ENCODE measurements at regions not wholly inside any gene's neighbourhood (a gene's known extent, or its start where the extent isn't known, plus 50 kb on each side); places are given as distances from the start of the nearest gene placed in this dataset.

DNA sequence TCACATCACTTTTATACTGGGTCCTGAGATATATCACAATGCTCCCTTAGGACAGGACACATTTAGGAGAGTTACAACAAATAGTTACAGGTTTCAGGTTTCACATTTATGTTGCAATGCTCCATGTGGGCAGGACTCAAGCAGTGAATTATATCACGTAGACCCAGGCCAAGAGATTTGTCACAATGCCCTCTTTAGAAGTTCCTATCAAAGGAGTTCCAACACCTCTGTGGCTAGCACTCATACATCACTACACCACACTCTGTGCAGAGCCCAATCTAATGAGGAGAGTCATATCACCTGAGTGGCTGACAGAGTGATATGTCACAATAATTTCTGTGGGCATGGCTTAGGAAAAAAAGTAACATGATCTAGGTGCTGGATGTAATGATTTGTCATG, 1068.2 kb upstream of the AMELY start:
- DNase-seq (ENCODE audit: low read depth in 2 of 2), result no peak

DNA sequence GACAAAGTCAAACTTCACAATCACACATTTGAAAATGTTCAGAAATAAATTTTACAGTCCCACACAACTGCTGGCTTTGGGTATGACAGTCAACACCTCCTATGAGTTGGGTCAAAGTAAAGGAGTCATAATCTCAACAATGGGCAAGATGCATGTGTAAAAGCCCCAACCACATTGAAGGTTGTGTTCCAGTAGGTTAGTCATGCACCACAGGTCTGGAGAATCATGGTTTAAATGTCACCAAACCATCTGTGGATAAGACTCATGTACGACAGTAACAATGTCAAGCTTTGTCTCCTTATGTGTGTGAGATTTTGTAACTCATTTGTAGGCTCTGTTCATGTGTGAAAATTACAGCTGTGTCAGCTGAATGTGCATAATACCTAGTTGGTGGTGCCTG, 1065.7 kb upstream of the AMELY start:
- no peak for DNase-seq (ENCODE audit: low read depth in 2 of 2)

DNA sequence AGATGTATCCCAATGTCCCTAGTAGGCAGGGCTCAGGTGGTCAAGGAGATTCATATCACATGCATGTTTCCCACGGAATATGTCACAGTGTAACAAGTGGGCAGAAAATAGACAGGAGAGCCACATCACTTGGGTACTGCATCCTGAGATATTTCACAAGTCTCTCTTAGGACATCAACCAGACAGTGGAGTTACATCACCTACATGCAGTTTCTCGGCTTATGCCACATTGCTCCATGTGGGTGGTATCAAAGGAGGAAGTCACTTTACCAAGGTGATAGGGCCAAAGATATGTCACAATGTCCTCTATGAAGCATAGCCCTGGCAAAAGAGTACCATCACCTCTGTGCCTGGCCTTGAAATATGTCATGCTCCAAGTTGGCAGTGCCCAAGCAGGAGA, 1056.7 kb upstream of the AMELY start:
- no peak for DNase-seq (ENCODE audit: low read depth in 2 of 2)

DNA sequence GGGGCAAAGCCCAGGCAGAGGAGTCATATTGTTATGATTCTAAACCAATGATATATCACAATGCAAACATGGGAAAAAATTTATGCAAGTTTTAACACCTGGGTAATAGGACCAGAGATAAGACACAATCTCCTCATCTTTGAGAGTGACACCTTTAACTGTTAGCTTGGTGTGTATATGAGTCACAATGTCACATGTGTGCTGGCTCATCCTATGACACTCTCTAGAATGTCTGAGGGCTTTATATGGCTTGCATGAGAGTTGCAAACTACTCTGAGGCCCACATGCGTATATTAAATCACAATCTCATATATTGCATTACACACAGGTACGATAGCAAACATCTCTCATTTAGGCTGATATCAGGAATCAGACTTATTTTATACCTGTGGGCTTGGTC, 1055.4 kb upstream of the AMELY start:
- DNase-seq (ENCODE audit: low read depth in 2 of 2), result no peak

DNA sequence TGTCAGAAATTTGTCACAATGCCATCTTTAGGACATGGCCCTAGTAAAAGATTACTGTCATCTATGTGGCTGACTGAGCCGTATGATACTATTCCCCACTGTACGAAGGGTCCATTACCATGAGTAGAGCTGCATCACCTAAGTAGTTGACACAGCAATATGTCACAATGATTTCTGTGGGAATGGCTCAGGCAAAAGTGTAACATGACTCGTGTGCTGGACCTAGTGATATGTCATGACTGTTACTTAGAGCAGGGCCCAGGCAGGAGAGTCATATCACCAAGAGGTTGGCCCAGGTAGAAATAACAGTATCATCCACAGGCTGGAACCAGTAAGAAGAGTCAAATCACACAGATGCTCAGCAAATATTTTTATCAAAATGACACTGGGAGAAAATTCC, 1051.8 kb upstream of the AMELY start:
- DNase-seq (ENCODE audit: low read depth in 2 of 2), result no peak

DNA sequence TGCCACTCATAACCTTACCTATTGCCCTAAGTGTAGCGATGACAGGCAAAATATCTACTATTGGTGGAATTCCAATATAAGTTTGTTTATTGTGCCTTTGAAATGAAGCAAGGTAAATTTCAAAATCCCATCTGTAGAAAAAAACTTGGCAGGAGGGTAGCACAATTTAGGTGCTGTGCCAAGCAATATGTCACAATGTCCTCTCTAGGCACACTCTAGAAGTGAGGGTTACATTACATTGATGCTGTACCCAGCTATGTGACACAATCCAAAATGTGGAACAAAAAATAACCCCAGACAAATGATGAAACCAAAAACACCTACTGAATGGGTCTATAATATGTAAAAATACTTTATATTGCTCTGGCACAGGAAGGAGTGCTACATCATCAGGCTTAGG, 1050.8 kb upstream of the AMELY start:
- no peak for DNase-seq (ENCODE audit: low read depth in 2 of 2)

DNA sequence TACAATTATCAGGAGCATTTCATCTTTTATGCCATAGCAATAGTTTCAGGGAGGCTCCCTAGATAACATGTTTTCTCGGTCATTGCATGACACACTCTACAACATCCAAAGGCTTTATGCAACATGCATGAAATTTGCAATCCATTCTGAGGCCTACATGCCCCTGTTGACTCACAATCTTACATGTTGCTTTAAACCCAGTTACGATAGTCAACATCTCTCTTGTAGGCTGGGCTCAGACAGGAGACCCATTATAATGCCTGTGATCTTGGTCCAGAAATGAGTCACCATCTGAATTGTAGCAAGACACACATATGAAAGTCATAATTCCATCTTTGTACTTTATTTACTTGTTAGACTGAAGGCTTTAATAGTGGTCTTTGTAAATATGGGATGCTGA, 1050.3 kb upstream of the AMELY start:
- DNase-seq (ENCODE audit: low read depth in 2 of 2), result no peak

DNA sequence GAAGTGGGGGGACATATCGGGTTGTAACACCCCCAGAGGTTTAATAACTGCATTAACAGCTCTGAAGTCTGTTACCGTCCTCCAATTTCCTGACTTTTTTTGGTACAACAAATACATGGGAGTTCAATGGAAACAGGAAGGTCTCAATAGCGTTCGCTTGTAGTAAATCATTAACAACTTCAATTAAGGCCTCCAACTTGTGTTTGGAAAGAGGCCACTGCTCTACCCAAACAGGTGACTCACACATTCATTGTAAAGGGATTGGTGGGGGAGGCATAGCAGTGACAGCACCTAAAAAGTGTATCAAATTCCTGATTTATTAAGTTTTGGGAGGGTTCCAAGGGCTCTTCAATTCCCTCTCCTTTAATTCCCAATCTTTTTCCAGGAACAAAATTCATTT, 1046.2 kb upstream of the AMELY start:
- no peak for DNase-seq (ENCODE audit: low read depth in 2 of 2)

DNA sequence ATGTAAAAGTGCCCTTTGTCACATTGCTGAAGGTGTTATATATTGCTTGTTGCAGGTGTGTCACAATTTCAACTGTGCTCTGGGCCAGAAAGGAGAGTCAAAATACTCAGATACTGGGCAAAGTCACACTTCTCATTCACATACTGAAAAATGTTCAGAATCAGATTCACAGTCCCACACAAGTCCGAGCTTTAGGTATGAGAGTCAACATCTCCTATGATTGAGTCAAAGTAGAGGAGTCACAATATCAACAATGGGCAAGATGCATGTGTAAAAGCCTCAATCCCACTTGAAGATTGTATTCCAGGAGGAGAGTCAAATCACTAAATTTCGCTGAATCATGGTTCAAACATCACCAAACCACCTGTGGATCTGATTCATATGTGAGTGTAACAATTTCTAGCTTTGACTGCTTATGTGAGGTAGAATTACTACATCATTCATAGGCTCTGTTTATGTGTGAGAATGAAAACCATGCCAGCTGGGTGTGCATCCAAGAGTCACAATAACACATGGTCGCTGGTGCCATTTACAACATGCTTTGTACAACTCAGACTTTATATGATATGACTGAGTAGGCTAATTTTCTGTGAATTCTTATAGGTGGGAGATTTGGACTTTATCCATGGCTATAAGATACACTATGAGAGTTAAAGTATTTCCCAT, 1039.8 kb upstream of the AMELY start:
- no peak for DNase-seq (ENCODE audit: low read depth in 2 of 2)

DNA sequence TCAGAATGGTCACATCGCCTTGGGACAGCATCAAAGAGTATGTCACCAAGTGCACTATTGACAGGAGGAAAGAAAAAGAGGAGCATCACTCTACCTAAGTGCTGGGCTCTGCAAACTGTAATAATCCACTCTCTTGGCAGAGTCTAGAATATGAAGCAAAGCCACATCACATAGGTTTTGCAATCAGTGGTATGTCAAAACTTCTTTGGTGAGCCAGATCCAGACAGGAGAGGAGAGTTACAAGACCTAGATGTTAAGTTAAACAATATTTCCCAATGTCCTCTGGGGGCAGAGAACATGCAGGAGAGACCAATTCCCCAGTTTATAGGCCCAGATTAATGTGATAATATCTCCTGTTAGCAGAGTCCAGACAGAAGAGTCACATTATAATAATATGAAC, 1032.6 kb upstream of the AMELY start:
- DNase-seq (ENCODE audit: low read depth in 2 of 2), result peak in 1 of 2 experiments; percentile 3

DNA sequence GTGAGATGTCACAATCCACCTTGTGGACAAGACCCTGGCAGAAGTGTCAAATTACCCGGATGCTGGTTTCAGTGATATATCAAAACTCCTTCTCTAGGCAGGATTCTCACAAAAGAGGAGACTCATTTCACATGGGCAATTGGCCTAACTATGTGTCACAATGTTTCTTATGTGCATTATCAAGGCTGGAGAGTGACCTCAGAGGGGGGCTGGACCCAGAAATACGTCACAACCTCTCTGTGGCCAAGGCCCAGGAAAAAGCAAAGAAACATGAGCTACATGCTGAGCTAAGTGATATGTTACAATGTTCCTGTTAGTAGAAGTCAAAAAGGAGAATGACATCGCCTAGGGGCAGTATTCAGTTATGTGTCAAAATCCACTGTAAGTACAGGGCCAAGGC, 1031.2 kb upstream of the AMELY start:
- no peak for DNase-seq (ENCODE audit: low read depth in 2 of 2)

DNA sequence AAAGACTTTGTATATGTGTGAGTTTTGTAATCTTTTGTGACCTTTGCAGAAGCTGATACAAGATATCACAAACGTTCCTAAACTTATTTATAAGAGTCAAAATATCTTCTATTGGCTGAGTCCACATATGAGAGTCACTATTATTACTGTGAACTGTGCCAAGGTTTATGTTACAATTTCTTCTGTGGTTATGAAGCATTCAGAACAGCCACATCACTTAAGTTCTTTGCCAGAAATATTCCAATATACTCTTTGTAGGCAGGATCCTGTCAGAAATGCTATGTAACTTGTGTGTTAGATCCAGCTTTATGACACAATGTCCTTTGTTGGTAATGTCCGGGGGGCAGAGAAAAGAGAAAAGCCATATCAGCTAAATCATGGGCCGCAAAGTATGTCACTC, 1030.3 kb upstream of the AMELY start:
- DNase-seq (ENCODE audit: low read depth in 2 of 2), result peak in 1 of 2 experiments; percentile 9

DNA sequence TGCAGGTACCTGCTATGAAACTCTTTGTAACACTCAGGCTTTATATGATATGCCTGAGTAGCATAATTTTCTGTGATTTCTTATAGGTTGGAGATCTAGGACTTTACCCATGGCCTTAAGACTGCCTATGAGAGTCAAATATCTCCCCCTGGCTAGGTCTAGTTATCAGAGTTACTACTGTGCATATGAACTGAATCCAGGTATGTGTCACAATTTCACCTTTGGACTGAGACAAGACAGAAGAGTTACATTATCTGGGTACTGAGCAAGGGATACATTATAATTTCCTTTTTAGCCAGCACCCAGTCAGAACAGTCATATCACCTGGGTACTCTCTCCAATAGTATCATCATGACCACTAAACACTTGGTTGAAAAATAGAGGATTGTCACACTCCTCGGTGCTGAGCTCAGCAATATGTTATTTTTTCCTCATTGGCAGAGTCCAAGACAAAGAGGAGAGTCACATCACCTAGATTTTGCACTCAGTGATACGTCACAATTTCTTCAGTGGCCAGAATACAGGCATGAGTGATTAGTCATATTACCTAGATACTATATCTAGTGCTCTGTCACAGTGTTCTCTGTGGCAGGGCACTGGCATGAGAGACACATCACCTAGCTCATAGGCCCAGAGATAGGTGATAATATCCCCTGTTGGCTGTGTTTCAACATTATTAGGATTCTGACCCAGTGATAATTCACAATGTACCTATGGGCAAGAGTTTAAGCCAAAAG, 1027.6 kb upstream of the AMELY start:
- DNase-seq (ENCODE audit: low read depth in 2 of 2), result no peak

DNA sequence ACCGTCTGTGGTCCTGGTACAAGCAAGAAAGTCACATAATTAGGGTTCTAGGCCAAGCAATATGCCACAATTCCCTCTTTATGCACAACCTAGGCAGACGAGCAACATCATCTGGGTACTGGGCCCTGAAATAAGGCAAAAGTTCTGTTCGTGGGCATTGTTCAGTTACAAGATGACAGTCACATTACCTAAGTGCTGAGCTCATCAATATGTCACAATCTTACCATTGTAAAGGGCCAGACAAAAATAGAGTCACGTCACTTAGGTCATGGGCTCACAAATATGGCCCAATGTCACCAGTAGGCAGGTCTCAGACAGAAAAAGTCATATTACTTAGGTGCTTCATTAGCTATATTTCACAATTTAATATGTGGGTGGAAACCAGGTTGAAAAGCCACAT, 1025.3 kb upstream of the AMELY start:
- DNase-seq (ENCODE audit: low read depth in 2 of 2), result no peak

DNA sequence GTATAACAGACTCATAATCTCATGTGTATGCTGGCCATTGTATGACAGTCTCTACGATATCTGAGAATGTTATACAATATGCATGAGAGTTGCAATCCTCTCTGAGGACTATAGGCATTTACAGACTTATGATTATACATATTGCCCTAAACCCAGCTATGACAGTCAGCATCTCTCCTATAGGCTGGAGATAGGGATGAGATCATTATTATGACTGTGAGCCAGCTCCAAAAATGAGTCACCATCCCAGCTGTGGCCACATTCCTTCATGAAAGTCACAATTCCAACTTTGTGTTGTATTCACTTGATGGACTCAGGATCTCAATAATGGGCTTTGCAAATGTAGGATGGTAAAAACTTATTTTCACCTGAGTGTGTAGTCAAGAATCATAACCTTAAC, 1024.5 kb upstream of the AMELY start:
- DNase-seq (ENCODE audit: low read depth in 2 of 2), result peak; percentile 37 to 50

DNA sequence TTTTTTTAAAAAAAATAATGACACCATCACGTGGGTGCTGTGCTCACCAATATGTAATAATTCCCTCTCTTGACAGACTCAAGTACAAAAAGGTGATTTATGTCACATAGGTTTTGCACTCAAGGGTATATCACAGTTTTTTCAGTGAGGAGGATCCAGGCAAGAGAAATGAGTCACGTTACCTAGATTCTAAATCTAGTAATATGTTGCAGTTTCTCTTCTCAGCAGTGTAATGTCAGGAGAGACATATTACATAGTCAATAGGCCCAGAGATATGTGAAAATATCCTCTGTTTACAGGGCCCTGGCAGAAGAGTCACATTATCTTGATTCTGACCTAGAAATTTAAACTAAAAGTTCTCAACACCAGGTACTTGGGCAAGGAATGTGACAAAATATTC, 1024.1 kb upstream of the AMELY start:
- DNase-seq (ENCODE audit: low read depth in 2 of 2), result no peak

DNA sequence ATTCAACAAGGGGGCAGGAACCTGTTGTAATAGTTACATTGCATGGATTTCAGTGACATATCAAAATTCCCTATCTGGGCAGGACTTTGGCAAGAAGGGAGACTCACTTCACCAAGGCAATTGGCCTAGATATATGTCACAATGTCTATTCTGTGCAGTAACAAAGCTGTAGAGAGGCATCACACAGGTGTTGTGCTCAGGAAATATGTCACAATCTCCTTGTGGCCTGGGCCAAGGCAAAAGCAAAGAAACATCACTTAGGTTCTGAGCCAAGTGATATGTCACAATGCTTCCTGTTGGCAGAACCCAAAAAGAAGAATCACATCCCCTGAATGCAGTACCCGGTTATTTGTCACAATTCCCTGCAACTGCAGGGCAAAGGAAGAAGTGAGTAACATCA, 1020.9 kb upstream of the AMELY start:
- DNase-seq (ENCODE audit: low read depth in 2 of 2), result no peak

DNA sequence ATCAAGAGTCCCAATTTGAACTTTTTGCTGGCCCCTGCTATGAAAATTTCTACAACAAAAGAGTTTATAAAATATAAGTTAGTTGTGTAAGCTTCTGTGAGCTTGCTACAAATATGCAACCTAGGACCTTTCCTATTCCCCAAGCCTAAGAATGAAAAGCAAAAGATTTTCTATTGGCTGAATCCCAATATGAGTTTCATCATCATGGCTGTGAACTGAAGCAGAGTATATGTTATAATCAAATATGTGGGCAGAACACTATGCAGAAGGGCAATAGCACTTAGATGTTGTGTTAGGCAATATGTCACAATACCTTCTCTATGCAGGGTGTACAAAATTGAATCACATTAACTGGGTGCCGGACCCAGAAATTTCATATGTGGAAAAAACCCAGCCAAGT, 1018.3 kb upstream of the AMELY start:
- no peak for DNase-seq (ENCODE audit: low read depth in 2 of 2)

DNA sequence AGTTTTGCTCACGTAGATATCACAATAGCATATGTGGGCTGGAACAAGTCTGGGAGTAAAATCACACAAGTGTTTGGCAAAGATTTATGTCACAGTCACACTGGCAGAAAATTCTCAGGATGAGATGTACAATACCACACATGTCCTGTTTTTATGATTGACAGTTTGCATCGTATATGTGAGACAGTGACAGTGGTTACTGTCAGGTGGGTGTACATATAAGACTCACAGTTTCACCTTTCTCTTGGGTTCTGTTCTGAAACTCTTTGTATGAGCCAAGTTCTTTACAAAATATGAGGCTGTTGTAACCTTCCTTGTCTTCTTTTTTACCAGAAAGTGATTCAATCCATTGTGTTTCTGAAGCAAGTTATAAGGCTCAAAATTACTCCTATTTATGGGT, 1012.5 kb upstream of the AMELY start:
- DNase-seq (ENCODE audit: low read depth in 2 of 2), result no peak

DNA sequence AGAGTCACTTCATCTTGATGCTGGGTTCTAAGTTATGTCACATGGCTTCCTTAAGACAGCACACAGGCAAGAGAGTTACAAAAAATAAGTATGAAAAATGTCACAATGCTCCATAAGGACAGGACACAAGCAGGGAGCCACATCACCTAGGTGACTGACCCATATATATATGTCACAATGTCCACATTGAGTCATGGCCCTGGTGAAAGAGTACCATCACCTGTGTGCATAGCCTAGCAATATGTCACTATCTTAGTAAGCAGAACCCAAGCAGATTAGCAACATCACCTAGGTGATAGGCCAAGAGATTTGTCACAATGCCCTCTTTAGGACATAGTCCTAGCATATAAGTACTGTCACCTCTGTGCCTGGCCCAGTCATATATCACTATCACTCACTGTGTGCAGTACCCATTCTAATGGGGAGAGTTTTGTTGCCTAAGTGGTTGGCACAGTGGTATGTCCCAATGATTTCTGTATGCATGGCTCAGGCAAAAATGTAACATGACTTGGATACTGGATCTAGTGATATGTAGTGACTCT, 1012.0 kb upstream of the AMELY start:
- DNase-seq (ENCODE audit: low read depth in 2 of 2), result no peak

DNA sequence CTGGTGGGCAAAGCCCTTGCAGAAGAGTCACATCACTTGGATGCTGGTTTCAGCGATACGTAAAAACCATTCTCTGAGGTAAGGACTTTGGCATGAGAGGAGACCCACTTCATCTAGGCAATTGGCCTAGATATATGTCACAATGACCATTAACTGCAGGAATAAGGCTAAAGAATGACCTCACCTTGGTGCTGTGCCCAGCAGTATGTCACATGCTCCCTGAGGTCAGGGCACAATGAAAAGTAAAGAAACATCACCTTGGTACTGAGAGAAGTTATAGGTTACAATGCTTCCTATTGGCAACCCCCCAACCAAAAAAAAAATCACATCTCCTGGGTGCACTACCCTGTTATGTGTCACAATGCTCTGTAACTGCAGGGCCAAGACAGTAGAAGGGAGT, 1008.8 kb upstream of the AMELY start:
- no peak for DNase-seq (ENCODE audit: low read depth in 2 of 2)

DNA sequence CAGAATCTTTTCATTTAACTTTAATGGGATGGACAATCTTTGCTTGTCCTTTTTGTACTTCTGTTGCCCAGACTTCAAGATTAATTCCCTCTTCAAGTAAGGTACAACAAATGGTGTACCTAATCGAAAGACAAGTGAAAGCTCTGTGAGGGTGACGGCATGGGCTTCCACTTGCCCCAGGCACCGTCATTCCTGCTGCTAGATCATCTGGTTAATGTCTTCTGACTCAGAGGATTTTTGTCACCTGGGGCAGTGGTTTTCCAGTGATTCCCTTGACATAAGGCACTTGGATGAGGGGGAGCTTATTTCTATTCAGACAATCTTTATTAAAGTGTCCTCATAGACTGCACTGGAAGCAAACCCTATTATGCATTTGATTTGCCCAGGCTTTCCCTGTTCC, 977.0 kb upstream of the AMELY start:
- DNase-seq (ENCODE audit: low read depth in 2 of 2), result no peak

DNA sequence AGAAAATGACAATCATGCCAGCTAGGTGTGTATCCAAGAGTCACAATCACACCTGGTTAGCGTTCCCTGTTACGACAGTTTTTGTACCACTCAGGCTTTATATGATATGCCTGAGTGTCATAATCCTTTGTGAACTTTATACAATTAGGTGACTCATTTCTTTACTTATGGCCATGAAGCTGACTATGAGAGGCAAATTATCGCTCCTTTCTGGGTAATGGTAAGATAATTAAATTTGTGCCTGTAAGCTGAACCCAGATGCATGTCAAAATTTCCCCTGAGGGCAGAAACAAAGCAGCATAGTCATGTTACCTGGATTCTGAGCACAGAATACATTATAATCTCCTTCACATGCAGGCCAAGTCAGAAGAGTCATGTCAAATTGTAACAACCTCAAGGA, 970.1 kb upstream of the AMELY start:
- no peak for DNase-seq (ENCODE audit: low read depth in 2 of 2)

DNA sequence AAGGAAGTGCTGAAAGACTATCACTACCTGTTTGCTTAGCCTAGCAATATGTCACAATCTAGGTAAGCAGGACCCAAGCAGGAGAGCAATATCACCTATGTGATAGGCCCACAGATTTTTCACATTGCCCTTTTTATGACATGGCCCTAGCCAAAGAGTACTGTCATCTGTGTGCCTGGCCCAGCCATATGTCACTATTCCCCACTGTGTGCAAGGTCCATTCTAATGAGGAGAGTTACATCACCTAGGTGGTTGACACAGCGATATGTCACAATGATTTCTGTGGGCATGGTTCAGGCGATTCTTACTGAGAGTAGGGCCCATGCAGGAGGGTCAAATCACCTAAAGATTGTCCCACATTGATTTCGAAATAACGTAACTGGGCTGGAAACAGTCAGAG, 967.7 kb upstream of the AMELY start:
- DNase-seq (ENCODE audit: low read depth in 2 of 2), result no peak
